HG03565 (cell line): ENCODE measurements at regions not wholly inside any gene's neighbourhood (a gene's known extent, or its start where the extent isn't known, plus 50 kb on each side); places are given as distances from the start of the nearest gene placed in this dataset.

Source experiments
- ATAC-seq: cut with Tn5 transposase; IDR thresholded peaks from one replicate; pipeline ENCODE4 v1.9.1; 2021; ENCODE audit warnings: mild to moderate bottlenecking, moderate library complexity; ENCODE audit not compliant: unreplicated experiment

- no peak for ATAC-seq
Measured at GRCh38 chr2:157935378-157935906, 59.3 kb upstream of the ACVR1 start.

- ATAC-seq: no peak
Measured at GRCh38 chr2:157934684-157935377, 58.7 kb upstream of the ACVR1 start.

- no peak for ATAC-seq
Measured at GRCh38 chr2:157933160-157933920, 57.2 kb upstream of the ACVR1 start.

GRCh38 chr2:157932480-157933159 lies 56.5 kb upstream of the ACVR1 start:
- ATAC-seq: no peak

- no peak for ATAC-seq
Measured at GRCh38 chr2:157931542-157931941, 55.4 kb upstream of the ACVR1 start.

- no peak for ATAC-seq
Measured at GRCh38 chr2:157930728-157931127, 54.6 kb upstream of the ACVR1 start.

- no peak for ATAC-seq
Measured at GRCh38 chr2:157929871-157930667, 53.9 kb upstream of the ACVR1 start.

- no peak for ATAC-seq
Measured at GRCh38 chr2:157928372-157928771, 52.2 kb upstream of the ACVR1 start.

GRCh38 chr2:157927155-157927554 lies 51.0 kb upstream of the ACVR1 start:
- ATAC-seq: no peak
